ENCODE measurements at regions not wholly inside any gene's neighbourhood (a gene's known extent, or its start where the extent isn't known, plus 50 kb on each side); places are given as distances from the start of the nearest gene placed in this dataset.
"Not testable (repeated sequence)": the region's sequence is repeated elsewhere in the genome, so short reads cannot be mapped to it uniquely, and the experiment has no call there.

- no peaks in the 10 kb centered on the region for H3K36me3 Mint-ChIP-seq
- DNase-seq (no peak), ATAC-seq (no peak)
- peaks cover 12% of the 10 kb centered on the region for H3K27me3 Mint-ChIP-seq
- no peaks in the 10 kb centered on the region for H3K9me3 Mint-ChIP-seq (ENCODE audit: low read depth)
- CTCF ChIA-PET, result no interaction called here
- no peak overlapping the region for H3K4me3 Mint-ChIP-seq
- H3K4me1 Mint-ChIP-seq, result no peaks in the 10 kb centered on the region
- no peak overlapping the region for H3K27ac Mint-ChIP-seq
Measured at GRCh38 chr12:131460520-131460919, 250.4 kb upstream of the SFSWAP start.

- no peak for ATAC-seq
- CTCF ChIA-PET, result no interaction called here
- peaks cover 12% of the 10 kb centered on the region for H3K27me3 Mint-ChIP-seq
- H3K36me3 Mint-ChIP-seq, result no peaks in the 10 kb centered on the region
- H3K4me1 Mint-ChIP-seq, result no peaks in the 10 kb centered on the region
- no peaks in the 10 kb centered on the region for H3K9me3 Mint-ChIP-seq (ENCODE audit: low read depth)
- H3K4me3 Mint-ChIP-seq, result no peak overlapping the region
- DNase-seq, result peak; percentile 12
- H3K27ac Mint-ChIP-seq, result no peak overlapping the region
Measured at GRCh38 chr12:131461096-131461495, 249.8 kb upstream of the SFSWAP start.

- H3K4me3 Mint-ChIP-seq, result no peak overlapping the region
- H3K27ac Mint-ChIP-seq, result no peak overlapping the region
- DNase-seq, result no peak
- no peaks in the 10 kb centered on the region for H3K36me3 Mint-ChIP-seq
- no peak for ATAC-seq
- H3K9me3 Mint-ChIP-seq (ENCODE audit: low read depth), result no peaks in the 10 kb centered on the region
- CTCF ChIA-PET, result no interaction called here
- peaks cover 12% of the 10 kb centered on the region for H3K27me3 Mint-ChIP-seq
- no peaks in the 10 kb centered on the region for H3K4me1 Mint-ChIP-seq
Measured at GRCh38 chr12:131463174-131463573, 247.7 kb upstream of the SFSWAP start.

- H3K4me1 Mint-ChIP-seq, result no peaks in the 10 kb centered on the region
- H3K9me3 Mint-ChIP-seq (ENCODE audit: low read depth), result no peaks in the 10 kb centered on the region
- no peak overlapping the region for H3K27ac Mint-ChIP-seq
- ATAC-seq (no peak), DNase-seq (no peak)
- H3K36me3 Mint-ChIP-seq, result no peaks in the 10 kb centered on the region
- CTCF ChIA-PET, result no interaction called here
- no peak overlapping the region for H3K4me3 Mint-ChIP-seq
- peaks cover 12% of the 10 kb centered on the region for H3K27me3 Mint-ChIP-seq
Measured at GRCh38 chr12:131464081-131464480, 246.8 kb upstream of the SFSWAP start.

- Mint-ChIP-seq H3K4me3 (no peak overlapping the region), H3K4me1 (no peaks in the 10 kb centered on the region), H3K36me3 (no peaks in the 10 kb centered on the region), H3K27ac (no peak overlapping the region), H3K27me3 (peaks cover 10% of the 10 kb centered on the region), H3K9me3 (ENCODE audit: low read depth) (no peaks in the 10 kb centered on the region)
- ATAC-seq (no peak), DNase-seq (no peak)
- CTCF ChIA-PET, result interaction anchor here (0.6 kb wide), 1 partner anchor 170 kb away, joined by 3 read pairs; no protein-coding TSS in a partner anchor
Measured at GRCh38 chr12:131466306-131466705, 244.6 kb upstream of the SFSWAP start.

- Mint-ChIP-seq H3K27ac (no peak overlapping the region), H3K36me3 (no peaks in the 10 kb centered on the region), H3K4me1 (no peaks in the 10 kb centered on the region), H3K4me3 (no peak overlapping the region), H3K9me3 (ENCODE audit: low read depth) (no peaks in the 10 kb centered on the region), H3K27me3 (peaks cover 10% of the 10 kb centered on the region)
- ATAC-seq (no peak), DNase-seq (no peak)
- CTCF ChIA-PET, result interaction anchor here (0.6 kb wide), 1 partner anchor 170 kb away, joined by 3 read pairs; no protein-coding TSS in a partner anchor
Measured at GRCh38 chr12:131466932-131467331, 244.0 kb upstream of the SFSWAP start.

- DNase-seq, result no peak
- no peaks in the 10 kb centered on the region for H3K27me3 Mint-ChIP-seq
- H3K36me3 Mint-ChIP-seq, result no peaks in the 10 kb centered on the region
- no peak for ATAC-seq
- no peak overlapping the region for H3K27ac Mint-ChIP-seq
- no peaks in the 10 kb centered on the region for H3K9me3 Mint-ChIP-seq (ENCODE audit: low read depth)
- H3K4me3 Mint-ChIP-seq, result no peak overlapping the region
- CTCF ChIA-PET, result no interaction called here
- H3K4me1 Mint-ChIP-seq, result no peaks in the 10 kb centered on the region
Measured at GRCh38 chr12:131468206-131468605, 242.7 kb upstream of the SFSWAP start.

- H3K36me3 Mint-ChIP-seq; CTCF ChIA-PET; H3K27ac Mint-ChIP-seq; DNase-seq; H3K27me3 Mint-ChIP-seq; H3K9me3 Mint-ChIP-seq (ENCODE audit: low read depth); H3K4me1 Mint-ChIP-seq; H3K4me3 Mint-ChIP-seq; ATAC-seq: not testable (repeated sequence)
Measured at GRCh38 chr12:131469945-131470344, 240.9 kb upstream of the SFSWAP start.

- CTCF ChIA-PET, result no interaction called here
- DNase-seq, result no peak
- H3K9me3 Mint-ChIP-seq (ENCODE audit: low read depth), result no peaks in the 10 kb centered on the region
- H3K4me1 Mint-ChIP-seq, result peaks cover 4% of the 10 kb centered on the region
- no peak overlapping the region for H3K4me3 Mint-ChIP-seq
- no peak overlapping the region for H3K27ac Mint-ChIP-seq
- no peaks in the 10 kb centered on the region for H3K36me3 Mint-ChIP-seq
- H3K27me3 Mint-ChIP-seq, result no peaks in the 10 kb centered on the region
- no peak for ATAC-seq
Measured at GRCh38 chr12:131471271-131471905, 239.5 kb upstream of the SFSWAP start.

GRCh38 chr12:131471946-131472732 is 238.8 kb upstream of the SFSWAP start:
- Mint-ChIP-seq H3K4me3 (no peak overlapping the region), H3K4me1 (peaks cover 4% of the 10 kb centered on the region), H3K27me3 (no peaks in the 10 kb centered on the region), H3K36me3 (no peaks in the 10 kb centered on the region), H3K27ac (no peak overlapping the region), H3K9me3 (ENCODE audit: low read depth) (no peaks in the 10 kb centered on the region)
- ATAC-seq (no peak), DNase-seq (no peak)
- CTCF ChIA-PET, result no interaction called here

- no peak overlapping the region for H3K4me3 Mint-ChIP-seq
- H3K4me1 Mint-ChIP-seq, result peaks cover 4% of the 10 kb centered on the region
- no peak for ATAC-seq
- no peaks in the 10 kb centered on the region for H3K9me3 Mint-ChIP-seq (ENCODE audit: low read depth)
- H3K27me3 Mint-ChIP-seq, result no peaks in the 10 kb centered on the region
- no peak for DNase-seq
- no peaks in the 10 kb centered on the region for H3K36me3 Mint-ChIP-seq
- H3K27ac Mint-ChIP-seq, result no peak overlapping the region
- CTCF ChIA-PET, result no interaction called here
Measured at GRCh38 chr12:131473261-131473660, 237.6 kb upstream of the SFSWAP start.

- ATAC-seq (no peak), DNase-seq (no peak)
- Mint-ChIP-seq H3K4me1 (peaks cover 4% of the 10 kb centered on the region), H3K36me3 (no peaks in the 10 kb centered on the region), H3K27me3 (no peaks in the 10 kb centered on the region), H3K27ac (no peak overlapping the region), H3K4me3 (no peak overlapping the region), H3K9me3 (ENCODE audit: low read depth) (no peaks in the 10 kb centered on the region)
- CTCF ChIA-PET, result no interaction called here
Measured at GRCh38 chr12:131473741-131474709, 236.9 kb upstream of the SFSWAP start.

- H3K36me3 Mint-ChIP-seq; ATAC-seq; H3K9me3 Mint-ChIP-seq (ENCODE audit: low read depth); H3K27ac Mint-ChIP-seq; H3K4me1 Mint-ChIP-seq; H3K4me3 Mint-ChIP-seq; DNase-seq; H3K27me3 Mint-ChIP-seq; CTCF ChIA-PET: not testable (repeated sequence)
Measured at GRCh38 chr12:131475012-131475411, 235.9 kb upstream of the SFSWAP start.
